Body of pancreas (tissue), 4 donors: ENCODE measurements at regions not wholly inside any gene's neighbourhood (a gene's known extent, or its start where the extent isn't known, plus 50 kb on each side); places are given as distances from the start of the nearest gene placed in this dataset.

Experiments used
- CTCF ChIP-seq, 7 experiments: fragments of 450-650 bp in 4 of 7; fragments of 200-600 bp in 3 of 7; sonication (generic) in 3 of 7; IDR thresholded peaks; one replicate each; pipeline ENCODE4 v1.5.1; 2016 to 2019; ENCODE audit warnings: antibody characterized with exemption in 7 of 7
- POLR2A ChIP-seq, 3 donors: fragments of 450-650 bp; IDR thresholded peaks; one replicate each; pipeline ENCODE4 v1.6.1; 2016; ENCODE audit warnings: antibody characterized with exemption in 3 of 3, mild to moderate bottlenecking in 2 of 3

GRCh38 chr7:19248681-19249080, 103.5 kb upstream of the FERD3L start:
- TF ChIP-seq CTCF (IDR thresholded peaks at IDR 0.05), result no peak
- no peak for TF ChIP-seq POLR2A (IDR thresholded peaks at IDR 0.05)
